Kidney (tissue), 13 donors: ENCODE measurements at regions not wholly inside any gene's neighbourhood (a gene's known extent, or its start where the extent isn't known, plus 50 kb on each side); places are given as distances from the start of the nearest gene placed in this dataset.
A peak's percentile ranks its signal among the peaks of the same experiment; 100 is the strongest.
"Not testable (repeated sequence)": the region's sequence is repeated elsewhere in the genome, so short reads cannot be mapped to it uniquely, and the experiment has no call there.

Experiments
- DNase-seq, 5 donors: peaks; one replicate each; pipeline ENCODE4 v3.0.0-alpha.2; 2013 to 2020
- FAIRE-seq: peaks from 2 replicates; lab custom pipeline; 2012; peaks lifted over from hg19 to GRCh38; lab: Jason Lieb, UNC
- H3K27ac ChIP-seq, 2 donors: one replicate each; pipeline ENCODE4 v1.7.0; 2013; ENCODE audit warnings: low read depth in 2 of 2, low read length in 2 of 2, inconsistent platforms in 1 of 2
- H3K27me3 ChIP-seq: one replicate; pipeline ENCODE4 v1.7.1; 2013; ENCODE audit warnings: low read length, inconsistent platforms; ENCODE audit not compliant: control insufficient read depth, insufficient read depth
- H3K36me3 ChIP-seq, 3 donors: one replicate each; pipeline versions ENCODE4 v1.7.0 to v1.7.1; 2013; ENCODE audit warnings: low read length in 3 of 3, control low read depth in 1 of 3, inconsistent platforms in 1 of 3; ENCODE audit not compliant: insufficient read depth in 3 of 3, control insufficient read depth in 2 of 3
- H3K4me1 ChIP-seq, 3 donors: one replicate each; pipeline versions ENCODE4 v1.7.0 to v1.7.1; 2013; ENCODE audit warnings: low read length in 3 of 3, inconsistent platforms in 1 of 3, low read depth in 1 of 3; ENCODE audit not compliant: control insufficient read depth in 2 of 3, insufficient read depth in 2 of 3
- H3K4me3 ChIP-seq, 3 donors: one replicate each; pipeline versions ENCODE4 v1.7.0 to v1.8.1; 2013; ENCODE audit warnings: low read length in 3 of 3, control low read depth in 1 of 3, inconsistent platforms in 1 of 3
- H3K9ac ChIP-seq, 3 donors: one replicate each; pipeline versions ENCODE4 v1.7.0 to v1.7.1; 2013; ENCODE audit warnings: low read length in 3 of 3, control low read depth in 1 of 3, inconsistent platforms in 1 of 3
- H3K9me3 ChIP-seq, 3 donors: one replicate each; pipeline versions ENCODE4 v1.7.0 to v1.7.1; 2013; ENCODE audit warnings: low read length in 3 of 3, control low read depth in 1 of 3, inconsistent platforms in 1 of 3; ENCODE audit not compliant: control insufficient read depth in 2 of 3, insufficient read depth in 1 of 3
- CTCF ChIP-seq: IDR thresholded peaks from 3 replicates; pipeline ENCODE4 v1.5.1; 2012; ENCODE audit warnings: mild to moderate bottlenecking, moderate library complexity, borderline replicate concordance; ENCODE audit not compliant: insufficient read depth; ENCODE audit errors: extremely low read depth
- intact Hi-C: fragments of 100-400 bp; cut with DNase I; formaldehyde crosslinking; loops from one replicate; pipeline ENCODE4 v1.11.1; 2022
- donor health status: control.
- donor health status: control.
- donor health status: control.
- donor health status: control.
- donor health status: control.
- donor health status: DM: yes; HTN: yes; CAD: no.
- donor health status: Normal renal cell carcinoma (clear cell type).

- Histone ChIP-seq H3K4me1 (no peaks in the 10 kb centered on the region), H3K4me3 (no peak overlapping the region), H3K9me3 (no peaks in the 10 kb centered on the region), H3K27me3 (no peaks in the 10 kb centered on the region), H3K27ac (no peak overlapping the region), H3K9ac (no peak overlapping the region), H3K36me3 (no peaks in the 10 kb centered on the region)
- FAIRE-seq, result no peak
- no peak for DNase-seq
- intact Hi-C loops, result no loop called here
- no peak for TF ChIP-seq CTCF
Observed at GRCh38 chr5:85397451-85397850, 1012.8 kb upstream of the EDIL3 start.

- intact Hi-C loops, result no loop called here
- Histone ChIP-seq H3K9me3 (no peaks in the 10 kb centered on the region), H3K4me3 (no peak overlapping the region), H3K27me3 (no peaks in the 10 kb centered on the region), H3K4me1 (no peaks in the 10 kb centered on the region), H3K9ac (no peak overlapping the region), H3K27ac (no peak overlapping the region), H3K36me3 (no peaks in the 10 kb centered on the region)
- FAIRE-seq, result no peak
- no peak for DNase-seq
- TF ChIP-seq CTCF, result no peak
Observed at GRCh38 chr5:85428426-85428934, 1043.8 kb upstream of the EDIL3 start.

GRCh38 chr5:85431726-85432125 lies 1047.0 kb upstream of the EDIL3 start:
- H3K9ac ChIP-seq, H3K4me1 ChIP-seq, intact Hi-C loops, H3K9me3 ChIP-seq, H3K27me3 ChIP-seq, FAIRE-seq, H3K36me3 ChIP-seq, H3K27ac ChIP-seq, H3K4me3 ChIP-seq: not testable (repeated sequence)
- peak in 1 of 5 donors; percentile 49 for DNase-seq

GRCh38 chr5:85441156-85441555 lies 1056.5 kb upstream of the EDIL3 start:
- Histone ChIP-seq H3K27me3 (no peaks in the 10 kb centered on the region), H3K4me3 (no peak overlapping the region), H3K27ac (no peak overlapping the region), H3K36me3 (no peaks in the 10 kb centered on the region), H3K9me3 (no peaks in the 10 kb centered on the region), H3K4me1 (no peaks in the 10 kb centered on the region), H3K9ac (no peak overlapping the region)
- no peak for TF ChIP-seq CTCF
- no peak for DNase-seq
- no peak for FAIRE-seq
- intact Hi-C loops, result no loop called here
